Sigmoid colon (tissue), 4 donors: ENCODE measurements at regions not wholly inside any gene's neighbourhood (a gene's known extent, or its start where the extent isn't known, plus 50 kb on each side); places are given as distances from the start of the nearest gene placed in this dataset.

Source experiments
- POLR2AphosphoS5 ChIP-seq, 4 donors: sonication (generic); formaldehyde crosslinking; IDR thresholded peaks; one replicate each; pipeline ENCODE4 v1.6.1; 2017; ENCODE audit warnings: antibody characterized with exemption in 4 of 4
- TF ChIP-seq, protein P1 (sequence below), 4 experiments: fragments of 450-650 bp in 3 of 4; fragments of 200-600 bp in 1 of 4; IDR thresholded peaks; one replicate each; pipeline ENCODE4 v1.5.1; 2016 to 2019; ENCODE audit warnings: antibody characterized with exemption in 4 of 4, mild to moderate bottlenecking in 3 of 4, moderate library complexity in 2 of 4

DNA sequence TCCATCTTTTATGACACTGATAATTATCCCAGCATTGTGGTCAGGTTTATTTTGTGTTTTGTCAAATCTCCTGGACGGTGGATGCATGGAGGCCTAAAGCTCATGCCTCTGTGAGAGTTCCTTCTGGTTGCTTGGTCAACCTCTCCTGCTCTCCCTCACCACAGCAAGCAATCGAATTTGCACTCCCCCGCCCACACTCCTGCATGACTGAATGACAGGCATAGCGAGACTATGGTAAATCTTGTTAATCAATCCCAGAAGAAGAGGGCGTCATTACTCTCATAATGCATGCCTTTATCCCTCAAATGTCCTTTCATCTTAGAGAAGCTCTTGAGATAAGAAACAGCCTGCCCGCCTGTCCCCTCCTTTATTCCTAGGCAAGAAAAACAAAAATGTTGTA is 1215.0 kb upstream of the CDH9 start:
- TF ChIP-seq, protein P1, sequence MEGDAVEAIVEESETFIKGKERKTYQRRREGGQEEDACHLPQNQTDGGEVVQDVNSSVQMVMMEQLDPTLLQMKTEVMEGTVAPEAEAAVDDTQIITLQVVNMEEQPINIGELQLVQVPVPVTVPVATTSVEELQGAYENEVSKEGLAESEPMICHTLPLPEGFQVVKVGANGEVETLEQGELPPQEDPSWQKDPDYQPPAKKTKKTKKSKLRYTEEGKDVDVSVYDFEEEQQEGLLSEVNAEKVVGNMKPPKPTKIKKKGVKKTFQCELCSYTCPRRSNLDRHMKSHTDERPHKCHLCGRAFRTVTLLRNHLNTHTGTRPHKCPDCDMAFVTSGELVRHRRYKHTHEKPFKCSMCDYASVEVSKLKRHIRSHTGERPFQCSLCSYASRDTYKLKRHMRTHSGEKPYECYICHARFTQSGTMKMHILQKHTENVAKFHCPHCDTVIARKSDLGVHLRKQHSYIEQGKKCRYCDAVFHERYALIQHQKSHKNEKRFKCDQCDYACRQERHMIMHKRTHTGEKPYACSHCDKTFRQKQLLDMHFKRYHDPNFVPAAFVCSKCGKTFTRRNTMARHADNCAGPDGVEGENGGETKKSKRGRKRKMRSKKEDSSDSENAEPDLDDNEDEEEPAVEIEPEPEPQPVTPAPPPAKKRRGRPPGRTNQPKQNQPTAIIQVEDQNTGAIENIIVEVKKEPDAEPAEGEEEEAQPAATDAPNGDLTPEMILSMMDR (IDR thresholded peaks at IDR 0.05) = no peak
- no peak for TF ChIP-seq POLR2AphosphoS5 (IDR thresholded peaks at IDR 0.05)
